GM12878 (cell line): ENCODE measurements at regions not wholly inside any gene's neighbourhood (a gene's known extent, or its start where the extent isn't known, plus 50 kb on each side); places are given as distances from the start of the nearest gene placed in this dataset.

ENCODE experiments used
- ATAC-seq: fragments of 200-7000 bp; cut with Tn5 transposase; 3 replicates; pipeline ENCODE4 v1.9.1; 2020; ENCODE audit warnings: mild to moderate bottlenecking, moderate library complexity
- BruUV-seq: library from RNA; stranded (reverse); fragments of 400-500 nt; replicated peaks from 2 replicates; lab custom pipeline; 2021; lab: Mats Ljungman, UMichigan
- CTCF ChIA-PET: fragments of 300-600 bp; sonication (Branson Sonifier 250); formaldehyde crosslinking; extraction: SDS; loops from one replicate; lab custom pipeline; 2021; ENCODE audit warnings: inconsistent platforms; lab: Yijun Ruan, JAX
- POLR2A ChIA-PET: fragments of 350-600 bp; formaldehyde crosslinking; extraction: SDS; loops from one replicate; lab custom pipeline; 2021; ENCODE audit warnings: inconsistent platforms; lab: Charles Lee
- RAD21 ChIA-PET: fragments of 300-600 bp; sonication (Branson Sonifier 250); formaldehyde crosslinking; loops from one replicate; lab custom pipeline; 2023; ENCODE audit warnings: antibody characterized with exemption; ENCODE audit not compliant: unreplicated experiment; lab: Charles Lee
- SMC1A ChIA-PET: fragments of 300-600 bp; sonication (Branson Sonifier 250); formaldehyde crosslinking; loops from one replicate; lab custom pipeline; 2023; ENCODE audit not compliant: unreplicated experiment, uncharacterized antibody; lab: Charles Lee
- DNase-seq: peaks from one replicate; pipeline ENCODE4 v3.0.0-alpha.2; 2011; ENCODE audit warnings: low read depth, low spot score
- FAIRE-seq: peaks from 3 replicates; lab custom pipeline; 2011; peaks lifted over from hg19 to GRCh38; lab: Jason Lieb, UNC
- H2AFZ ChIP-seq: 2 replicates; pipeline ENCODE4 v1.6.0; 2011; ENCODE audit warnings: low read depth, low read length, control low read depth; ENCODE audit not compliant: control insufficient read depth
- H3K27ac ChIP-seq: 2 replicates; pipeline ENCODE4 v1.5.1; 2011; ENCODE audit warnings: control low read depth; ENCODE audit not compliant: control insufficient read depth, insufficient read depth
- H3K27me3 ChIP-seq, 2 experiments: replicated peaks in 1 of 2; 2 replicates each; pipeline versions ENCODE4 v1.6.0 to v1.6.1; 2011; ENCODE audit warnings: low read length in 1 of 2; ENCODE audit not compliant: control insufficient read depth in 2 of 2, insufficient read depth in 2 of 2
- H3K36me3 ChIP-seq, 2 experiments: 2 replicates each; pipeline ENCODE4 v1.5.1; 2011; ENCODE audit warnings: low read length in 1 of 2; ENCODE audit not compliant: control insufficient read depth in 2 of 2, insufficient read depth in 2 of 2
- H3K4me1 ChIP-seq: 2 replicates; pipeline ENCODE4 v1.6.1; 2011; ENCODE audit warnings: mild to moderate bottlenecking, low read length, moderate library complexity, mixed read lengths; ENCODE audit not compliant: control insufficient read depth, insufficient read depth
- H3K4me2 ChIP-seq: 2 replicates; pipeline ENCODE4 v1.6.0; 2011; ENCODE audit warnings: control low read depth; ENCODE audit not compliant: control insufficient read depth, insufficient read depth
- H3K4me3 ChIP-seq: fragments of 200-600 bp; sonication (generic); 2 replicates; pipeline ENCODE4 v1.5.1; 2016
- H3K79me2 ChIP-seq: 2 replicates; pipeline ENCODE4 v1.6.0; 2011; ENCODE audit warnings: low read length; ENCODE audit not compliant: control insufficient read depth, insufficient read depth
- H3K9ac ChIP-seq: 2 replicates; pipeline ENCODE4 v1.8.0; 2011; ENCODE audit warnings: low read length, control low read depth, mixed read lengths; ENCODE audit not compliant: control insufficient read depth, insufficient read depth
- H3K9me3 ChIP-seq: replicated peaks from 3 replicates; pipeline ENCODE4 v1.5.1; 2011; ENCODE audit warnings: mild to moderate bottlenecking, low read length; ENCODE audit not compliant: control insufficient read depth, insufficient read depth
- H4K20me1 ChIP-seq: 2 replicates; pipeline ENCODE4 v1.6.0; 2011; ENCODE audit not compliant: control insufficient read depth, insufficient read depth
- E4F1 ChIP-seq: fragments of 450-650 bp; IDR thresholded peaks from 2 replicates; pipeline ENCODE4 v1.6.1; 2018; ENCODE audit warnings: borderline replicate concordance, mild to moderate bottlenecking; ENCODE audit not compliant: partially characterized antibody
- EED ChIP-seq: sonication (generic); IDR thresholded peaks from 2 replicates; pipeline ENCODE4 v1.6.1; 2016; ENCODE audit warnings: antibody characterized with exemption, low read depth
- FOS ChIP-seq: IDR thresholded peaks from 3 replicates; pipeline ENCODE4 v1.6.1; 2011; ENCODE audit warnings: borderline replicate concordance; ENCODE audit not compliant: insufficient read length; ENCODE audit errors: extremely low read depth
- FOXM1 ChIP-seq: IDR thresholded peaks from 2 replicates; pipeline ENCODE4 v1.6.1; 2012; ENCODE audit warnings: low read depth, mild to moderate bottlenecking, inconsistent platforms, low read length, moderate library complexity
- HDAC2 ChIP-seq: fragments of 200-600 bp; sonication (generic); IDR thresholded peaks from 2 replicates; pipeline ENCODE4 v1.6.1; 2017
- HDGF ChIP-seq: fragments of 450-650 bp; IDR thresholded peaks from 2 replicates; pipeline ENCODE4 v1.6.1; 2016; ENCODE audit warnings: antibody characterized with exemption
- MLLT1 ChIP-seq: fragments of 450-650 bp; IDR thresholded peaks from 2 replicates; pipeline ENCODE4 v1.6.1; 2016; ENCODE audit warnings: mild to moderate bottlenecking
- MXI1 ChIP-seq: fragments of 150-350 bp; IDR thresholded peaks from 2 replicates; pipeline ENCODE4 v1.6.1; 2011; ENCODE audit warnings: low read depth, mild to moderate bottlenecking, inconsistent platforms, low read length, improper control_type of control experiment
- POLR2AphosphoS5 ChIP-seq: IDR thresholded peaks from 2 replicates; pipeline ENCODE4 v1.6.1; 2011; ENCODE audit warnings: mild to moderate bottlenecking, low read length, inconsistent platforms
- RCOR1 ChIP-seq: conservative IDR thresholded peaks from 2 replicates; pipeline ENCODE4 v1.6.1; 2012; ENCODE audit warnings: low read depth, low read length, improper control_type of control experiment
- SPI1 ChIP-seq: IDR thresholded peaks from 2 replicates; pipeline ENCODE4 v1.6.1; 2011; ENCODE audit warnings: low read depth, mild to moderate bottlenecking, low read length, moderate library complexity, borderline replicate concordance; ENCODE audit not compliant: insufficient read depth
- USF1 ChIP-seq: IDR thresholded peaks from 2 replicates; pipeline ENCODE4 v1.6.1; 2011; ENCODE audit warnings: borderline replicate concordance, low read depth, mild to moderate bottlenecking, moderate library complexity, mixed read lengths, low read length; ENCODE audit not compliant: insufficient read depth; ENCODE audit errors: extremely low read length
- ZBTB33 ChIP-seq: fragments of 450-650 bp; IDR thresholded peaks from 2 replicates; pipeline ENCODE4 v1.6.1; 2017; ENCODE audit warnings: mild to moderate bottlenecking
- WGBS: methylation state at CpG from one replicate; pipeline ENCODE4 v1.1.6; 2016; ENCODE audit warnings: low lambda C conversion rate; ENCODE audit not compliant: insufficient replicate concordance, insufficient coverage; ENCODE audit errors: missing lambda C conversion rate; 5-methylcytosine and 5-hydroxymethylcytosine counted together
- in situ Hi-C: fragments of 300-500 bp; cut with MboI; formaldehyde crosslinking; loops from 9 replicates; pipeline ENCODE4 v1.14.3; 2018; ENCODE audit warnings: mixed read lengths
- intact Hi-C: fragments of 100-400 bp; cut with micrococcal nuclease; formaldehyde crosslinking; loops from one replicate; pipeline ENCODE4 v1.14.2; 2022; ENCODE audit not compliant: unreplicated experiment
- TF ChIP-seq, protein P1 (sequence below): fragments of 150-350 bp; IDR thresholded peaks from 2 replicates; pipeline ENCODE4 v1.6.1; 2016; ENCODE audit warnings: low read depth, low read length

DNA sequence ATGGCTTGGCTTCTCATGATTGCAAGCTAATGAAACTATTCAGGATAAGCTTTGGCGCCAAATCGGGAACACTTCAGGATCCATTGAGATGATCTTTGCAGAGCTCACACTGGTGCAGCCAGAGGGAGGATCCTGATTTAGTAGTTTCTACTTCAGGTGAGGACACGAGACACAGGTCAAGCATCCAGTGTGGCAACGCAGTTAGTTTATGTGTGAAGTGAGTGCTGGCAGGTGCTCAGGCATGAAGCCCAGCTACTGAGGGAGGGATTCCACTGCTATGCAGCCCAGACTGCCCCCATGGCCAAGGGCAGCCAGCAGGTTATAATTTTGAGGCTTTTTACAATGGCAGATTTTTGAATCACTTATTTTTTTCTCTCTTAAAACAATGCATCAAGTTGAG, 113.5 kb upstream of the PCED1B start:
- no peak for ATAC-seq
- ChIA-PET SMC1A (interaction anchor here (0.6 to 1.5 kb wide), 4 partner anchors 9 to 1249 kb away, joined by 3 to 4 read pairs (median 4); no protein-coding TSS in a partner anchor), CTCF (no interaction called here), RAD21 (interaction anchor here (0.9 kb wide), 1 partner anchor 54 kb away, joined by 3 read pairs; no protein-coding TSS in a partner anchor), POLR2A (no interaction called here)
- in situ Hi-C loops: no loop called here
- no peak overlapping the region for H3K4me2 ChIP-seq
- BruUV-seq: no TSS peak
- H4K20me1 ChIP-seq: no peaks in the 10 kb centered on the region
- no peaks in the 10 kb centered on the region for H3K36me3 ChIP-seq
- H3K27ac ChIP-seq: no peak overlapping the region
- no peak overlapping the region for H3K9ac ChIP-seq
- H3K9me3 ChIP-seq: no peaks in the 10 kb centered on the region
- intact Hi-C loops: no loop called here
- no peak overlapping the region for H2AFZ ChIP-seq
- WGBS: 60% methylated on average over 4 of the region's 4 CpGs
- no peaks in the 10 kb centered on the region for H3K4me1 ChIP-seq
- H3K4me3 ChIP-seq: no peak overlapping the region
- no peaks in the 10 kb centered on the region for H3K27me3 ChIP-seq
- DNase-seq: no peak
- no peaks in the 10 kb centered on the region for H3K79me2 ChIP-seq
- FAIRE-seq: no peak
- TF ChIP-seq SPI1 (no peak), FOXM1 (no peak), E4F1 (no peak), MXI1 (no peak), FOS (no peak), HDGF (no peak), RCOR1 (no peak), HDAC2 (no peak), POLR2AphosphoS5 (no peak), EED (no peak), MLLT1 (no peak), ZBTB33 (no peak), USF1 (no peak)
- TF ChIP-seq, protein P1, sequence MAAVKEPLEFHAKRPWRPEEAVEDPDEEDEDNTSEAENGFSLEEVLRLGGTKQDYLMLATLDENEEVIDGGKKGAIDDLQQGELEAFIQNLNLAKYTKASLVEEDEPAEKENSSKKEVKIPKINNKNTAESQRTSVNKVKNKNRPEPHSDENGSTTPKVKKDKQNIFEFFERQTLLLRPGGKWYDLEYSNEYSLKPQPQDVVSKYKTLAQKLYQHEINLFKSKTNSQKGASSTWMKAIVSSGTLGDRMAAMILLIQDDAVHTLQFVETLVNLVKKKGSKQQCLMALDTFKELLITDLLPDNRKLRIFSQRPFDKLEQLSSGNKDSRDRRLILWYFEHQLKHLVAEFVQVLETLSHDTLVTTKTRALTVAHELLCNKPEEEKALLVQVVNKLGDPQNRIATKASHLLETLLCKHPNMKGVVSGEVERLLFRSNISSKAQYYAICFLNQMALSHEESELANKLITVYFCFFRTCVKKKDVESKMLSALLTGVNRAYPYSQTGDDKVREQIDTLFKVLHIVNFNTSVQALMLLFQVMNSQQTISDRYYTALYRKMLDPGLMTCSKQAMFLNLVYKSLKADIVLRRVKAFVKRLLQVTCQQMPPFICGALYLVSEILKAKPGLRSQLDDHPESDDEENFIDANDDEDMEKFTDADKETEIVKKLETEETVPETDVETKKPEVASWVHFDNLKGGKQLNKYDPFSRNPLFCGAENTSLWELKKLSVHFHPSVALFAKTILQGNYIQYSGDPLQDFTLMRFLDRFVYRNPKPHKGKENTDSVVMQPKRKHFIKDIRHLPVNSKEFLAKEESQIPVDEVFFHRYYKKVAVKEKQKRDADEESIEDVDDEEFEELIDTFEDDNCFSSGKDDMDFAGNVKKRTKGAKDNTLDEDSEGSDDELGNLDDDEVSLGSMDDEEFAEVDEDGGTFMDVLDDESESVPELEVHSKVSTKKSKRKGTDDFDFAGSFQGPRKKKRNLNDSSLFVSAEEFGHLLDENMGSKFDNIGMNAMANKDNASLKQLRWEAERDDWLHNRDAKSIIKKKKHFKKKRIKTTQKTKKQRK: no peak
